ENCODE measurements at regions not wholly inside any gene's neighbourhood (a gene's known extent, or its start where the extent isn't known, plus 50 kb on each side); places are given as distances from the start of the nearest gene placed in this dataset.

GRCh38 chr4:167779280-167779679 is 313.1 kb upstream of the ANXA10 start:
- no peaks in the 10 kb centered on the region for H3K9me3 ChIP-seq (ENCODE audit: control insufficient read depth, insufficient read depth, low read depth, low read length)
- no peak for TF ChIP-seq POLR2AphosphoS5 (IDR thresholded peaks at IDR 0.05; ENCODE audit: low read depth, low read length)
- TF ChIP-seq REST (IDR thresholded peaks at IDR 0.05; ENCODE audit: insufficient read depth in 1 of 2, low read depth in 2 of 2, low read length in 1 of 2), result no peak
- TF ChIP-seq, protein P1, sequence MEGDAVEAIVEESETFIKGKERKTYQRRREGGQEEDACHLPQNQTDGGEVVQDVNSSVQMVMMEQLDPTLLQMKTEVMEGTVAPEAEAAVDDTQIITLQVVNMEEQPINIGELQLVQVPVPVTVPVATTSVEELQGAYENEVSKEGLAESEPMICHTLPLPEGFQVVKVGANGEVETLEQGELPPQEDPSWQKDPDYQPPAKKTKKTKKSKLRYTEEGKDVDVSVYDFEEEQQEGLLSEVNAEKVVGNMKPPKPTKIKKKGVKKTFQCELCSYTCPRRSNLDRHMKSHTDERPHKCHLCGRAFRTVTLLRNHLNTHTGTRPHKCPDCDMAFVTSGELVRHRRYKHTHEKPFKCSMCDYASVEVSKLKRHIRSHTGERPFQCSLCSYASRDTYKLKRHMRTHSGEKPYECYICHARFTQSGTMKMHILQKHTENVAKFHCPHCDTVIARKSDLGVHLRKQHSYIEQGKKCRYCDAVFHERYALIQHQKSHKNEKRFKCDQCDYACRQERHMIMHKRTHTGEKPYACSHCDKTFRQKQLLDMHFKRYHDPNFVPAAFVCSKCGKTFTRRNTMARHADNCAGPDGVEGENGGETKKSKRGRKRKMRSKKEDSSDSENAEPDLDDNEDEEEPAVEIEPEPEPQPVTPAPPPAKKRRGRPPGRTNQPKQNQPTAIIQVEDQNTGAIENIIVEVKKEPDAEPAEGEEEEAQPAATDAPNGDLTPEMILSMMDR (IDR thresholded peaks at IDR 0.05), result peak; percentile 25; the same call in 1 of the 2 replicates
- TF ChIP-seq TCF7L2 (IDR thresholded peaks at IDR 0.05; ENCODE audit: low read depth, low read length), result no peak
- TF ChIP-seq SIN3A (IDR thresholded peaks at IDR 0.05; ENCODE audit: borderline replicate concordance, insufficient read depth, low read depth, low read length), result no peak
- H3K36me3 ChIP-seq (ENCODE audit: control insufficient read depth, insufficient read depth, low read length), result no peaks in the 10 kb centered on the region
- intact Hi-C loops (cut with micrococcal nuclease; ENCODE audit: unreplicated experiment) (no loop called here), in situ Hi-C loops (cut with HindIII; ENCODE audit: low pct_unique_long_range_greater_than_20kb, low sequenced_read_pairs) (no loop called here)
- POLR2A ChIA-PET, result no interaction called here
- no TSS peak for BruUV-seq (replicated peaks)
- H3K27me3 ChIP-seq (ENCODE audit: control insufficient read depth, insufficient read depth, low read length), result no peaks in the 10 kb centered on the region
- no peak for ATAC-seq
- H3K4me1 ChIP-seq (ENCODE audit: control insufficient read depth, insufficient read depth, low read length), result no peaks in the 10 kb centered on the region
- DNase-seq (ENCODE audit: low read depth, low spot score), result no peak
- CTCF ChIA-PET, result no interaction called here
- no peak overlapping the region for H3K27ac ChIP-seq (ENCODE audit: low read length)
- no peak overlapping the region; a peak in 1 of 4 replicates for H3K4me3 ChIP-seq (ENCODE audit: low read depth in 2 of 2, low read length in 2 of 2)

- H3K4me3 ChIP-seq (ENCODE audit: low read depth in 2 of 2, low read length in 2 of 2), result peak overlapping the region; percentile 7 to 45
- CTCF ChIA-PET, result no interaction called here
- intact Hi-C loops (cut with micrococcal nuclease; ENCODE audit: unreplicated experiment) (no loop called here), in situ Hi-C loops (cut with HindIII; ENCODE audit: low pct_unique_long_range_greater_than_20kb, low sequenced_read_pairs) (no loop called here)
- H3K4me1 ChIP-seq (ENCODE audit: control insufficient read depth, insufficient read depth, low read length), result no peaks in the 10 kb centered on the region
- no TSS peak for BruUV-seq (replicated peaks)
- no peak for ATAC-seq
- H3K27me3 ChIP-seq (ENCODE audit: control insufficient read depth, insufficient read depth, low read length), result no peaks in the 10 kb centered on the region
- TF ChIP-seq REST (IDR thresholded peaks at IDR 0.05; ENCODE audit: insufficient read depth in 1 of 2, low read depth in 2 of 2, low read length in 1 of 2) (no peak), SIN3A (IDR thresholded peaks at IDR 0.05; ENCODE audit: borderline replicate concordance, insufficient read depth, low read depth, low read length) (no peak), TCF7L2 (IDR thresholded peaks at IDR 0.05; ENCODE audit: low read depth, low read length) (no peak)
- TF ChIP-seq, protein P1 (IDR thresholded peaks at IDR 0.05), result no peak
- no peak for DNase-seq (ENCODE audit: low read depth, low spot score)
- H3K36me3 ChIP-seq (ENCODE audit: control insufficient read depth, insufficient read depth, low read length), result no peaks in the 10 kb centered on the region
- POLR2A ChIA-PET, result no interaction called here
- no peaks in the 10 kb centered on the region for H3K9me3 ChIP-seq (ENCODE audit: control insufficient read depth, insufficient read depth, low read depth, low read length)
- no peak overlapping the region for H3K27ac ChIP-seq (ENCODE audit: low read length)
Measured at GRCh38 chr4:167779864-167780263, 312.5 kb upstream of the ANXA10 start.

Measured in Panc1 (cell line).